ENCODE measurements at regions not wholly inside any gene's neighbourhood (a gene's known extent, or its start where the extent isn't known, plus 50 kb on each side); places are given as distances from the start of the nearest gene placed in this dataset.

DNA sequence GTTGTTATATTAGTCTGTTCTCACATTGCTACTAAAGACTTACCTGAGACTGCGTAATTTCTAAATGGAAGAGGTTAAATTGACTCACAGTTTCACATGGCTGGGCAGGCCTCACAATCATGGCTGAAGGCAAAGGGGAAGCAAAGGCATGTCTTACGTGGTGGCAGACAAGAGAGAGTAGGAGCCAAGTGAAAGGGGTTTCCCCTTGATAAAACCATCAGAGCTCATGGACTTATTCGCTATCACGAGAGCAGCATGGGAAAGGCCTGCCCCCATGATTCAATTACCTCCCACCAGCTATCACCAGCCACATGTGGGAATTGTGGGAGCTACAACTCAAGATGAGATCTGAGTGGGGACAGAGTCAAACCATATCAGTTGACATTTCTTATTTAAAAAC lies 374.5 kb upstream of the RORB start:
- TF ChIP-seq, protein P1, sequence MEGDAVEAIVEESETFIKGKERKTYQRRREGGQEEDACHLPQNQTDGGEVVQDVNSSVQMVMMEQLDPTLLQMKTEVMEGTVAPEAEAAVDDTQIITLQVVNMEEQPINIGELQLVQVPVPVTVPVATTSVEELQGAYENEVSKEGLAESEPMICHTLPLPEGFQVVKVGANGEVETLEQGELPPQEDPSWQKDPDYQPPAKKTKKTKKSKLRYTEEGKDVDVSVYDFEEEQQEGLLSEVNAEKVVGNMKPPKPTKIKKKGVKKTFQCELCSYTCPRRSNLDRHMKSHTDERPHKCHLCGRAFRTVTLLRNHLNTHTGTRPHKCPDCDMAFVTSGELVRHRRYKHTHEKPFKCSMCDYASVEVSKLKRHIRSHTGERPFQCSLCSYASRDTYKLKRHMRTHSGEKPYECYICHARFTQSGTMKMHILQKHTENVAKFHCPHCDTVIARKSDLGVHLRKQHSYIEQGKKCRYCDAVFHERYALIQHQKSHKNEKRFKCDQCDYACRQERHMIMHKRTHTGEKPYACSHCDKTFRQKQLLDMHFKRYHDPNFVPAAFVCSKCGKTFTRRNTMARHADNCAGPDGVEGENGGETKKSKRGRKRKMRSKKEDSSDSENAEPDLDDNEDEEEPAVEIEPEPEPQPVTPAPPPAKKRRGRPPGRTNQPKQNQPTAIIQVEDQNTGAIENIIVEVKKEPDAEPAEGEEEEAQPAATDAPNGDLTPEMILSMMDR (conservative IDR thresholded peaks at IDR 0.05; ENCODE audit: low read length), result no peak
- no peak for TF ChIP-seq EZH2phosphoT487 (IDR thresholded peaks at IDR 0.05; ENCODE audit: borderline replicate concordance)

All from Loucy (cell line).